ENCODE measurements at regions not wholly inside any gene's neighbourhood (a gene's known extent, or its start where the extent isn't known, plus 50 kb on each side); places are given as distances from the start of the nearest gene placed in this dataset.

DNA sequence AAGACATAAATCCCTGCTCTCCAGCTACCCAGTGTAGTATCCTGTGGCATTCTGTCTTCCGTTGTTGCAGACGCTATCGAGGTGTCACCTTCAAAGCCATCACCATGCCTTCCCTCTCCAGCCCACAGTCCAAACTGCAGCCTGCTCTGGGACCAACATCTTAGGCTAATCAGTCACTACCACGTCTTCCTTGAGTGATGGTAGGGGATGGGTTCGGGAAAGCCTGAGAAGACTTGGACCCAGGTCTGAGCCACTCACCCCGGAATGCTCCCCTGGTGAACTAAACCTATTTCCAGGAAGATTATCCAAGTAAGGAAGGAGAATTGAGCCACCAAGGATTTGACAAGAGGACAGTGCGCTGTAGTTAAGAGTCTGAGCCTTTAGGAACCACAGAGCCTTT, 52.9 kb upstream of the IRX1 start:
- DNase-seq, result no peak

DNA sequence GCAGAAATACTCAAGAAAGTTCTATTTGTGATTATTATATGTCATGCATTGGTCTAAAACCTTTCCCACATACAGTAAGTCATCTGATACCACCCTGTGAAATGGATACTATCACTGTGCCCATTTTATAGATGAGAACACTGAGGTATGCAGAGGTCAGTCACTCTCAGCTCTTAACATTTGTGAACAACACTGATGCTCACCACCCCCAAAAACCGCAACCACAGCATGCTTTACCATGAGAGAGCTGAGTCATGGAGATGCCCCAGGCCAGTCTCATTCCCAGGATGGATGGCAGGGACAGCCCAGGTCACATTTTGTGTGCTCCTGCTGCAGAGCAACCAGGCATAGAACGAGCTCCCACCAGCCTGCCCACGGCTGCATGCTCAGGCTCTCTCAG, 53.5 kb upstream of the IRX1 start:
- no peak for DNase-seq

DNA sequence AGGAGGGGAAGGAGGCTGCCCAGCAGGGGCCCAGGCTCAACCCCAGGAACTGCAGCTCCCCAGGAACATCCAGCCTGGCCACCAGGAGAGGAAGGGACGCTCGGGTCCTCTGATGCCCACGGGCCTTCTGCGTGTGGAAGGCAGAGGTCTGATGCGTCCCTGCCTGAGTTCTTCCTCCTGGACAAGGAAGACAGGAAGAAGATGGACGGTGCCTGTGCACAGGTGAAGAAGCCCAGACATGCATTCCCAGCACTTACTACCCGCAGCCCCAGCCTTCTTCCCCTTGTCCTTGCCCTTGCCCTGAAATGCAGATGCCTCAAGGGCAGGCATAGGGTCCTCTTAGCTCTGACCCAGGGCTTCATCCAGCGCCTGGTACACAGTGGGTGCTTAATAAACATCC, 56.7 kb upstream of the IRX1 start:
- no peak for DNase-seq

DNA sequence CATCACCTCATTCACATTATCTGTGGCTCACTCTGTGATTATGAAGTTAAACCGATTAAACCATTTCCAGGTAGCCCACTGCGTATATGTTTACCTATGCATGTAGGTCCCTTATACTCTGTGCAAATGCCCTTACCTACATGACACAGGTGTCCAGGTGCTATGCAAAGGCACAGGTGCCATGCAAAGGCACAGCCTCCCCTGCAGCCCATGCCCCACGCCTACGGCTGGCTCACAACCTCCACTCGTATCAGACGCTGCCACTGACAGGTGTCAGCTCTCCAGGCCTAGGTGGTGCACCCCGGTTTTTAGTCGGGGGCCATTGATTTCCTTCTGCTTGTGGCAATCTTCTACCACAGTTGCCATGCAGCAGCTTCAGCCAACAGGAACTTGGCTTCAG, 57.7 kb upstream of the IRX1 start:
- DNase-seq, result no peak

DNA sequence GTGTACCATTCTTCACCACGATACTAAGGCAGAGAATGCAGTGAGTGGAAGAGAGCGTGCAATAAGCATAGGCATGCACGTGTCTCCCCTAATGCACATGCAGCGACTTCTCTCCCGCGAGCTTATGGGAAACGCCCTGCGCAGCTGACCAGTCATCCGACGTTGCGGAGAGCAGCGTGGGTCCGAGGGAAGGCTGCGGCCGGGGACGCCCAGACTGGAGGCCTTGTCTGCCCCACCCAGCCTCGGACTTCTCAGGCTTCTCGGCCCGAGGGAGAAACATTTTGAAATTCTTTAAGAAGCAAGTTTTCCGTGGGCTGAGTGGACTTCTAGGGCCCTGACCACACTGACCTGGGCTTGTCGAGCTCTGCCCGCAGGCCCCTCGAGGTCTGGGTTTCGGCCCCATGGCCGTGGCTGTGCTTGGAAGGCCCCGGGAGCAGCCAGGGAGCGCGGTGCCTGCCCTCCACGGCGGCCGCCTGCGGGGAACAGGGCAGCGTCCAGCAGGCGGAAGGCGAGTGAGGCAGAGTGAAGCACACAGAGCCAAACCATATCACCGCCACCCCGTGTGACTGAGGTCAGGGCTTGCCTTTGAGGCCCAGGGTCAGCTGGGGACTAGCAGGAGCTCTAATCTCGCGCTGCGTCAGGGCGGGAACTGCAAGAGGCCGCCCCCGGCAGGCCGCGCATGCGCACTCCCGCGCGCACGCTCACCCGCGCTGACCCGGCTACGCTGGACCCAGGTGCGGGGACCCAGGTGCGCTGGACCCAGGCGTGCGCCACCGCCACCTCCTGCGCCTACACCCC, 60.0 kb upstream of the IRX1 start:
- no peak for DNase-seq

DNA sequence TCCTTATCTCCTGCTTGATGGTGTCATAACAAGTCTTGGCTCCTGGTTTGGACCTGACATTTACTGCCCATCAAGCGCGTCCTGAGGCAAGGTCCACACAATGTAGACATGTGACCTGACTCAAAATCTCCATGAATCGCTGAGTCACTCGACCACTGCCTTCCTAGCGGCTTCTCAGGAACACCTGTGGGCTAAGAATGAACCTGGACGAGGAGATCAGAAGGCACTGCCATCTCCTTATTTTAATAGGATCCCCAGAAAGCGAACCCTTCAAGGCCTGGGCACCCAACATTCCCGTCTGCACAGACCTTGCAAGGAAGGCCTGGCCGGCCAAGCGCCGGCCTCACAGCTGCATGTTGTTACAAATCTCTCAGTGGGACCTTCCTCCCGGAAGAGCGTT, 60.6 kb upstream of the IRX1 start:
- no peak for DNase-seq

DNA sequence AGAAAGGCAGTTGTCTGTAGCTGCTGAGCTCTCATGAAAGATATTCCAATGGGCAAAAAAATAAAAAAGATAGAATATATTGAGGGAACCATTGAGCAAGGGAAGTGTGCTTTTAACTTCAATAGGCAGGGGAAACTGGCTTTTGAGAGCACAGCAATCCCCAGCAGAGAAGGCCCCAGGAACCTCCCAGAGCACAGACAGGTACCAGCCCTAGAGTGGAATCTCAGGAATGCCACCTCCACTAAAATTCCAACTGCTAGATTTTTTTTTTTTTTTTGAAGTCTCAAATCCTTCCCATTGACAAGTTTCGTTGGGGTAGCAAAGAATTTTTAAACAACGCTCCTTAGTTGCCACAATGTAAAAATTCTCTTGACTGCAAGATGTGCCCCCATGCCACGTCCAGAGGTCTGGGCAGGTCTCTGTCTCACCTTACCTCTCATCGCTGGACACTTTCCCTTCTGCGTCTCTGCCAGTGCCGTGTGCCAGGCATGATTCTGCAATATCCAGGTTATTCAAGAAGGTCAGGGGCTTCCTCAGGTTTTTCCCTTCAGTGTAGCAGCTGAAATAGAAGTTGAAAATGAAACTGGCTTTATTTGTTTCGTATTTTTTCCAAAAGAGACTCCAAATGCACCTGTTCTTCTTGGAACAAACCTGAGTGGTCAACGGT, 64.2 kb upstream of the IRX1 start:
- no peak for DNase-seq

DNA sequence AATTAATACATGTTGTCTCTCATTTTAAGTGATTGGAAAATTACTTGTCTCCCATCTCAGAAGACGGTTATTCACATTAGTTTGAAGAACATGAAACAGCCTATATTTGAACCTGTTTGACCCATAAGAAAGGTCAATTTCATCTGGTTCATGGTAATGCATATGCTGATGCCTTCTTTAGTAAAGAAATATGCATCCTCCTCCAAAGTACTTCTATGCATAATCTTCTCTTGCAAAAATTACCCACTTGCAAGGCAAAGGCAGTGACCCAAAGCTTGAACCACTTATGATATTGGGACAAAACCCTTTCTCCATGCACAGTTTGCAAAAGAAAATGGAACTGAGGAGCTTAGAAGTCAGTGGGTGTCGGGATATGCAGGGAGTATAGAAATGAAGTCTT, 65.4 kb upstream of the IRX1 start:
- DNase-seq, result no peak

DNA sequence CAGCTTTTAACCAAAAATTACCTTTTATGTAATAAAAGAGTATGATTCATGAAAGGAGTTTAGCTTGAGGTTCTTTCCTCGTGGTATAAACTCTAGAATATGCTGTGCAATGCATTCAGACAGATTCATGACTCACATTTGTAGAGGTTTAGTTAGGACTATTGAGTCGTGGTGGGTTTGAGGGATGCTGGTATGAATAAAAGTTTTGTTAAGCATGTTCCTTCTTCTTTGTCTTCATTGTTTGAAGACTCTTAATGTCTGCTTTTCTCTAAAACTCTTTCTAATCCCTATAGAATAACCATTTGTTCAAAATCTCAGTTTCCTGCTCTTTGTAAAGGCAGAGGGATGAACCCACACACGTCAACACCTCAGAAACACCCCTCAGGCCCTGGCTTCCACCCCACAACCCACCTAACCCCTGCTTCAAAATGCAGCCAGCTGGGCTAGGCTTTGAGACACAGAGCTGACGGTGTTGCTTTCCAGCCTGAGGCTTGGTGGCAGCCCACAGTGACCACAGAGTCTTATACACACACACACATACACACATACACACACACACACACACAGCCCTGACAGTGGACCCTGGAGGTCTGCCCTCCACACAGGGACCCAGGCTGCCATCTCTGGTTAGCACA, 69.0 kb upstream of the IRX1 start:
- DNase-seq, result no peak

DNA sequence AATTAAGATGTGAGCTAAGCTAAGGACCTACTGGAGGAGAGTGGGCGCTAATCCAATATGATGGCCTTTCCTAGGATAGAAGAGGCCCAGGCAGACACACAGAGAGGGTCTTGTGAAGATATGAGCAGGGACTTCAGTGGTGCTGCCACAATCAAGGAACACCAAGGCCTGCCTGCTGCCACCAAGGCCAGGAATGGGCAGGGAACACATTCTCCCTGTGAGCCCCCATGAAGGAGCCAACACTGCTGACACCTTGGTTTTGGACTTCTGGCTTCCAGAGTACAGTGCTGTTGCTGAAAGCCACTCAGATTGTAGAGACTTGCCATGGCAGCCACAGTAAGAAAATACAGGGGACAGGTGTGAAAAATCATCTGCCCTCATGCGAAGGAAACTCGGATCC, 73.1 kb upstream of the IRX1 start:
- DNase-seq, result no peak

DNA sequence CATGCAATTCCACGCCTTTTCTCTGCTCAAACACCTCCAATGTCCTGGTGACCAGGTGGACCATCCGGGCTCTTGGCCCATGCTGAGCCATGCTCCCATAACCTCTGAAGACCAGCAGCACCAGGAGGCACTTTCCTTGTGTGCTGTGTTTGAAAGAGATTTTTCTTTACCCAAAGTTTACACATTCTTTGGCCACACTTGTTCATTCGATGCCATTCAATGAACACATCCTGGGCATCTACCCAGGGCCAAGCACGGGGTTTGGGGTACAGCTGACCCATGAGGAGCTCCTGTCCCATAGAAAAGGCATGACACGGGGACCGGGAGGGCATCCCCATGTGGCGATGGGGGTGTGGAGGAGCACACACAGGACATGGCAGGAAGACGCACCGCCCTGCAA, 77.1 kb upstream of the IRX1 start:
- no peak for DNase-seq

DNA sequence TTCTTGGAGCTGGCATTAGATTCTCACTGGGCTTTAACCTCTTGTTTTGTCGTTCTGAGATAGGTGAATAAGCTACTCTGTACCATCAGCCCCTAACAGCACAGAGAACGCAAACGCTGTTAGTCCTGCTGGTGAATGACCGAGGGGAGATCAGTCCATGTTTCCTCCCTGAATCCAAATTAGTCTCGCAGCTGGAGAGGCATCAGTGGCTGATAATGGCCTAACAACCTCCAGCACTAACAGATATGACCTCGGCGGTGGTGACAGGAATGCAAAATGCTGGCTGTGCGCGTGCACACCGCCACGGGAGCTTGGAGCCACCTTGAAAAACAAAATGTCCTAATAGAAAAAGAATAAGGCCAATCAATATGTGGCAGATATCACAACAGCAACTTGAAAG, 77.6 kb upstream of the IRX1 start:
- DNase-seq, result no peak

DNA sequence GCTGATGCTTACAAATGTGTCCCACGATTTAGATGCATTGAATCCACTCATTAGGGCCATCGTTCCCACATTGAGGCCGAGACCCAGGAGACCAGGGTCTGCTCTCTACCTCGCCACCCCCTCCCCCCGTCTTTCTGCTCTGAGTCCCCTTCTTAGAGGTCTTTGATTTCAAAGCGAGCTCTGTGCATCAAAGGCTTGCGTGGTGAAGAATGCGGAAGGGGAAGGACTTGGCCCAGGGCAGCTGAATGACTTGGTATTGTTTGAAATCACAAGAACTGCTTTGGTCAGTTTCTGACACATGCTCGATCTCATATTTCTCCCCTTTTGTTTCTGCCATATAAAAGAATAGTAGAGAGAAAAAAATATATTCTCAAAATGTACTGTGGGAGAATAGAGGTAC, 78.3 kb upstream of the IRX1 start:
- DNase-seq, result no peak

DNA sequence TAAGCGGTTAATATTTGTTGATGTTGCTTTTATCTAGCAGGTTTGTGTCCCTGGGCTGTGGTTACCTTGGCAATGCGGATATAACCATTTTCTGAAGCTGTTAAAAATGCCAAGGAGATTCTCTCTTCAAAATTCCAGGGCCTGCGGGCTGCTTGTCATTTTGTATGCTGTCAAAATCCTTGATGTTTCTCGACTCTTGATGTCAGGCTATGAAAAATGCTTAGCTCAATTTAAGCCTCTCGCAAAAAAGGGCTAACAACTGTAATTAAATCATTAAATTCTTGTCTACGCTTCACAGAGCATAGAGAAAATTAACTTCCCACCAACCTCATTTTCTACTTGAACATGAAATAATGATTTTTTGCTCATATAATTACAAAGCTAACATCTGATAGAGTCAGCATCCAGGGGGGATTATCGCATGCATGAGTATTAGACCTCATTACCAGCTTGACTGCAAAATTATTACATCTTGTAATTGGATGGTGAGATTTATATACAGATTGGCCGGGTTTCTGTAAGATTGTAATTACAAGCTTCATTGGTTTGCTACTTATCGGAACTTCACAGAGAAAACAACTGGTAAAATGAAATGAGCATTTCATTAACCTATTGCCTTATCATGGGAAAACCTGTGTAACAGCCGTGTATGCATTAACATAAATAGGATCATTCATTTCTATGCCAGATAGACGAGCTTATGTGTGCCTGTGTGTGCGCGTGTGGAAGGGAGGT, 83.1 kb upstream of the IRX1 start:
- peak; percentile 81 to 89 for DNase-seq

DNA sequence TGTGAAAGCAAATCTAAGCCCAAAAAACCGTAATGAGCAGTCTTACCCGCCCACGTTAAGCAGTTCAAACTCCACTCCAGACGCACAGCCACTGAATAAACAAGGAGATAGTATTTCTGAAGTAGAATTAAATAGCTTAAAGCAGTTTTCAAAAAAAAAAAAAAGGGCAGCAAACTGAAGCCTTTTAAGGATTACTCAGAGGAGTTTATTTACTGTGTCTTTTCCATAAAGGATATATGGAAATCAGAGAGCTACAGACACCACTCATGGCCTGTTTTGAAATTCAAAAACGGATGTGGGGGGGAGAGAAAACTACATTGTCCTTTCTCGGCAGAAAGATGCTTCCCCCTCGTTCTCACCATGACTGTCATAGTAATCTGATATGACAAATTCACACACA, 83.7 kb upstream of the IRX1 start:
- DNase-seq, result peak in 1 of 2 experiments; percentile 51

DNA sequence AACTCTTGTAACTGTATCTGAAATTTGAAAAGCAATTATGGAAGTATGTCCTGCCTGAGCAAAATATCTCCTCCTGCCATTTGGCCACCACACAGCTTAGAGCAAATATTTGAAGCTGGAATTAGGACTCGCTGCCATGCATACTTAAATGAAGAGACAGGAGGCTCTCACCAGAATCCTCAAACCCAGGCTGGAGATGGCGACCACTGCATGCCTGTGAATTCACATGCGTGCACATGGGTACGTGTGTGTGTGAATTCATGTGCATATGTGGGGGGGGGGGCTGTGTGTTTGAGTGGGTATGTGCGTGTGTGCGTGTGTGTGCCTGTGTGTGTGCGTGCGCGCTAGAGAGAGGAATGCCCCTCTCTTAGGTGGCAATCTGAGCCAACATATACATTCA, 84.1 kb upstream of the IRX1 start:
- peak in 1 of 2 experiments; percentile 35 for DNase-seq

DNA sequence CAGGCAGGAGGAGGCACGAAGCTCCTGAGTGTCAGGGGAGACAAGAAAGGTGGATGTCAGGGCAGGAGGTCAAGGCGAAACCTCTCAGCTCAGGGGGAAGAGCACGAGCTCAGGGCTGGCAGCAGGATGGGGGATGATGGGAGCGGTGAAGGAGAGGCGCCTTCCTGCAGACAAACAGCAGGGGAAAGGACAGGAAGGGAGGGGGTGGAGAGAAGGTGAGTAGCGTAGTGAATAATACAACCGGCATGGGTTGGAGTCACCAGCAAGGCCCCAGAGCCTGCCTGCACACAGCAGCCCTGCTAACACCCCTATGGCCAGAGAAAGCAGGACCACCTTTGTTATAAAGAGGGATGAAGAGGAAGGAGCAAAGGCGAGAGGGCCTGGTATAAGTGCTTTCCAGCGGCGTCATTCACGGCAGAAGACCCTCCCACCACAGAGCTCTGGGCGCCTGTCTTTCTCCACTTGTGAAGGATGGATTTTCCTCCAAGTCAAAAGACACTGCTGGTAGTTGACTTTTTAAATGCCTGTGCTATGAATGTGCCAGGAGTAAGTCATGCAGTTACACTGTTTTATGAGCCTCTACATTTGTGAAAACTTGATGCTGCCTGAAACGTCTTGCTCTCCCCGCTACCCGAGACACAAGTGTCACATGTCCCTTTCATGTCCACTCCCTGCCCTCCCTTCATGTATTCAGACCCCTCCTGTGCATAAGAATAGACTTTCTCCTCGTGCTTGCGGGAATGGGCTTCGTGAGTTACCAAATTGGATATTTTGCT, 84.8 kb upstream of the IRX1 start:
- DNase-seq, result no peak

DNA sequence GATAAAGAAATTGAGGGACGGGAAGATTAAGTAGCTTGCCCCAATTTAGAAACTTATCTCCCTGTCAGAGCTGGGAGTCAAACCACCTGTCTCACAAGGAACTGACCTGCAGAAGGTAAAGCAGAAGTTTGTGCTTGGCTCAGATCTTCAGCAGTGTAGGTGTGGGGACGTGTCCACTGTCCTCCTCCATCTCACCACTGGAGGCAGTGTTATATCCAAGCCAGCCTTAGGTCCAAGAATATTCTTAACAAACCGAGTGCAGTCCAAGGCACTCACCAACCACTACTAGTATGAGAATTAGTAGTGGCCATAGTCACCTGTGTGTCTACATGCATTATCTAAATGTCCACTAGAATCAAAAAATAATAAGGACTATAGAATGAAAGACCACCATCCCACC, 86.3 kb upstream of the IRX1 start:
- DNase-seq, result no peak

DNA sequence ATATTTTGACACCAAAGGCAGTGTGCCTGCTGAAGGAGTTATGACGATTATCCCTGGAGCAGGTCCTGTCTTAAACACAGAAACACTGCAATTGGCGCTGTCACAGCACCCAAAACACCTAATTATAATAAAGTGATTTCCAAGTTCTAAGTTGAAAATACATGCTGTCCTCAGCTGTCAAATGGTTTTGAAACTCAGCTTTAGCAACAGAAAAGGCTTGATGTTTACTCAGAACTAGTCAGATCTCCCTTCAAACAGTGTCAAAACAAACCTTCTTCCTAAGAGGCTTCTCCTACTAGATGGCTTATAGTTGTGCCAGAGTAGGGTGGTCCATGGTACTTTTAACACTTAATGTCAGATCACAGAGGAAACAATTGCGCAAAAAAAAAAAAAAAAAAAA, 87.2 kb upstream of the IRX1 start:
- DNase-seq, result no peak

DNA sequence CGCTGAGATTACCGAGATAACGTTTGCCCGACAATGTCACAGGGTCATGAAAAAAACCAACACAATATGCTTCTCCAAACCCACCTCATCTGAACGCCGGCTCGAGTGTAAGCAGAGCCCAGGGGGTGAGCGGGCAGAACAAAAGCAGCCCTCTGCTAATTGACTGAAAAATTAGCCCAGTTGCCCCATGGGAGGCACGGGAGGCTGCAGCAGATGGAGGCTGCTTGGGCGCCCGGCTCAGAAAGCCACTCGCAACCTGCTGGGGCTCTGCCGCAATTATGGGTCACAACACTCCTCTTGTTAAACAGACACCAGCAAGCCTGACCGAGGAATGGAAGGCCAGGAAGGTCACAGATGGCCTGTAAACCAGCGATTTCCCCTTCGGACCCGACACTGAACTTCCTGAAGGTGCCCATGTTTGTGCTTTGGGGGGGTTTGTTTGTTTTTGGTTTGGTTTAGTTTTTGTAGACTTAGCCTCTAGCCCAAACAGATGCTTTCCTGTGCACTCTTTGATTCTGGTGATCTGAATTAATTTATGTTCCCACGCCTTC, 104.6 kb upstream of the IRX1 start:
- DNase-seq, result peak; percentile 85 to 91

DNA sequence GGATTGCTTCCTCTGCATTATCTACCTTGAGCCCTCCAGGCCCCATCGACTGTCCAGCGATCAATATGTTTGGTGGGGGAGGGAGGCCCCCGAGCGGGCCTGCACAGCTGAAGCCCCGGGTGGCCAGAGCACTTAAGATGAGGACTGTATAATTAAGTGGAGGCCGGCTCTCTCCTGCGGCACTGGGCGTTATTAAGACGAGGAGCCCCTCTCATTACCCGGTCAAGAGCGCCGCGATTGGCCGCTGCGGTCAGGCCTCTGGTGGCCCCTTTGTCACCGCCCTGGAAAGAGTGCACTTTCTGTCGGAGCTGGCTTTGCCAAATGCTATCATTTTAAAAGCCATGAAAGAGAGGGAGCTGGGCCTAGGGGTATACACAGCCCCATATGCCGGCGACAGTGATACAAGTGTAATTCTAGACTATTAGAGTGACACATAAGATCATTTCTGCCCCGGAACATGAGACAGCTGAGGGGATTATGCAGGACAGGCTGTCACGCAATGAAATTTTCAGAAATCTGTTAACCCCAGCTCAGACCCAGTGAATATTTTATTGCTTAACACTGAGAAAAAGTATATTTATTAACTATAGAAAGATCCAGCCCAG, 106.3 kb upstream of the IRX1 start:
- peak; percentile 100 for DNase-seq

DNA sequence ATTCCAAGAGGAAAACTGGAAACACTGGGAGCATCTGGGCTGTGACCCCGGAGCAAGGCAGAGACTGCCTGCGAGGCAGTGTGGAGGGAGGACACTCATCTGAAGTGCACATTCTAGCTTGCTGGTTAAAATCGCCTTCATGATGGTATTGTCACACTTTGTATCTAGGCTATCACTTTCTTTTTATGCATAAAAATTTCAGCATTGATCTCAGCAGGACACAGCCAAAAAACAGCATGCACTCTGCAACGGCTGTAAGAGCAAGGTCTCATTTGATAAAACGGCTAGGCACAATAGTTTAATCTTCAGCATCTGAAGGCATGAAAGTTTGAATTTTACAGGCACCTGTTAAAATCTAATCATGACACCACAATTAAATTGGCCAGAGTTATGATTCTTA, 110.8 kb upstream of the IRX1 start:
- DNase-seq, result no peak

Data from NCI-H524 (cell line).